ENCODE measurements at regions not wholly inside any gene's neighbourhood (a gene's known extent, or its start where the extent isn't known, plus 50 kb on each side); places are given as distances from the start of the nearest gene placed in this dataset.

GRCh38 chr2:71783815-71784214 is 330.5 kb downstream of the DYSF start:
- H3K4me3 ChIP-seq (ENCODE audit: low read length) = no peak overlapping the region
- TF ChIP-seq, protein P1, sequence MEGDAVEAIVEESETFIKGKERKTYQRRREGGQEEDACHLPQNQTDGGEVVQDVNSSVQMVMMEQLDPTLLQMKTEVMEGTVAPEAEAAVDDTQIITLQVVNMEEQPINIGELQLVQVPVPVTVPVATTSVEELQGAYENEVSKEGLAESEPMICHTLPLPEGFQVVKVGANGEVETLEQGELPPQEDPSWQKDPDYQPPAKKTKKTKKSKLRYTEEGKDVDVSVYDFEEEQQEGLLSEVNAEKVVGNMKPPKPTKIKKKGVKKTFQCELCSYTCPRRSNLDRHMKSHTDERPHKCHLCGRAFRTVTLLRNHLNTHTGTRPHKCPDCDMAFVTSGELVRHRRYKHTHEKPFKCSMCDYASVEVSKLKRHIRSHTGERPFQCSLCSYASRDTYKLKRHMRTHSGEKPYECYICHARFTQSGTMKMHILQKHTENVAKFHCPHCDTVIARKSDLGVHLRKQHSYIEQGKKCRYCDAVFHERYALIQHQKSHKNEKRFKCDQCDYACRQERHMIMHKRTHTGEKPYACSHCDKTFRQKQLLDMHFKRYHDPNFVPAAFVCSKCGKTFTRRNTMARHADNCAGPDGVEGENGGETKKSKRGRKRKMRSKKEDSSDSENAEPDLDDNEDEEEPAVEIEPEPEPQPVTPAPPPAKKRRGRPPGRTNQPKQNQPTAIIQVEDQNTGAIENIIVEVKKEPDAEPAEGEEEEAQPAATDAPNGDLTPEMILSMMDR (conservative IDR thresholded peaks at IDR 0.05; ENCODE audit: low read depth, low read length) = no peak
- DNase-seq (ENCODE audit: low read depth) = no peak

- no peak for DNase-seq (ENCODE audit: low read depth)
- no peak overlapping the region for H3K4me3 ChIP-seq (ENCODE audit: low read length)
- TF ChIP-seq, protein P1 (conservative IDR thresholded peaks at IDR 0.05; ENCODE audit: low read depth, low read length) = no peak
Measured at GRCh38 chr2:71783215-71783614, 329.9 kb downstream of the DYSF start.

GRCh38 chr2:71782323-71782722 is 329.0 kb downstream of the DYSF start:
- TF ChIP-seq, protein P1 (conservative IDR thresholded peaks at IDR 0.05; ENCODE audit: low read depth, low read length) = no peak
- no peak overlapping the region for H3K4me3 ChIP-seq (ENCODE audit: low read length)
- DNase-seq (ENCODE audit: low read depth) = no peak

DNA sequence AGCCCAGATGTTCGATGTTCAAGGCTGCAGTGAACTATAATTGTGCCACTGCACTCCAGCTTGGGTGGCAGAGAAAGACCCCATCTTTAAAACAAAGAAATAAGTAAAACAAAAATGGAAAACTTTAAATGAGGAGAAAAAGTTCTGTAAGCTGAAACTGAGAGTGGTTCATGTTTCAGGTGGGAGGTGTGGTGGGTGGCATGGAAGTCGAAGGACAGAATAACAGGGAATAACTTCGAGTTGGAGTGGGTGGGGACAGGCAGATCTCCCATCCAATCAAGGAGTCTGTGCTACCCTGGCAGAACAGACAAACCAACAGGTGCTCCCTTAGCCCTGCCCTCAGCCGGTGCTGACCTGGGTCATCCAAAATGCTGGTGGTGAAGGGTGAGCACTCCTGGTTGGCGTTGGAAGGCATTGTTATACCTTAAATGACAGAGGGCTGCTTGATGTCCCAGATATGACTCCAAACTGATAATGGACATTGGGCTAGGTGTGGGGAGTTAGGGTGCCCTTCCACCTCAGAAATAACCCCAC is 328.4 kb downstream of the DYSF start:
- TF ChIP-seq, protein P1 (conservative IDR thresholded peaks at IDR 0.05; ENCODE audit: low read depth, low read length) = no peak
- DNase-seq (ENCODE audit: low read depth) = no peak
- H3K4me3 ChIP-seq (ENCODE audit: low read length) = no peak overlapping the region

GRCh38 chr2:71780162-71780561 is 326.8 kb downstream of the DYSF start:
- H3K4me3 ChIP-seq (ENCODE audit: low read length) = no peak overlapping the region
- no peak for DNase-seq (ENCODE audit: low read depth)
- TF ChIP-seq, protein P1 (conservative IDR thresholded peaks at IDR 0.05; ENCODE audit: low read depth, low read length) = no peak

DNA sequence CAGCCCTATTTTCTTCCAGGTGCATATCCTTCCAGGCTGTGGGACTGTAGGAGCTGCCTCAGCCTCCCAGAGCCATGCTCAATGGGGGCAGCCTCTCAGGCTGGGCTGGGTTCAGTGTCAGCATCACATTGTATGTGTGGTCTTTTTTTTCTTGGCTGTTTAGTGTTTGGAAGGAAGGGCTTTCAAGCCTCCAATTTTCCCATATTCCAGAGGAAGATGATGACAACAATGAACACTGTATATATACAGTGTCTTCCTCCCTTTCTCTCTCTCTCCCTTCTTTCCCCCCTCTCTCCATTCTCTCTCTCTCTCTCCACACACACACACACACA is 326.4 kb downstream of the DYSF start:
- no peak for DNase-seq (ENCODE audit: low read depth)
- TF ChIP-seq, protein P1 (conservative IDR thresholded peaks at IDR 0.05; ENCODE audit: low read depth, low read length) = no peak
- no peak overlapping the region for H3K4me3 ChIP-seq (ENCODE audit: low read length)

DNA sequence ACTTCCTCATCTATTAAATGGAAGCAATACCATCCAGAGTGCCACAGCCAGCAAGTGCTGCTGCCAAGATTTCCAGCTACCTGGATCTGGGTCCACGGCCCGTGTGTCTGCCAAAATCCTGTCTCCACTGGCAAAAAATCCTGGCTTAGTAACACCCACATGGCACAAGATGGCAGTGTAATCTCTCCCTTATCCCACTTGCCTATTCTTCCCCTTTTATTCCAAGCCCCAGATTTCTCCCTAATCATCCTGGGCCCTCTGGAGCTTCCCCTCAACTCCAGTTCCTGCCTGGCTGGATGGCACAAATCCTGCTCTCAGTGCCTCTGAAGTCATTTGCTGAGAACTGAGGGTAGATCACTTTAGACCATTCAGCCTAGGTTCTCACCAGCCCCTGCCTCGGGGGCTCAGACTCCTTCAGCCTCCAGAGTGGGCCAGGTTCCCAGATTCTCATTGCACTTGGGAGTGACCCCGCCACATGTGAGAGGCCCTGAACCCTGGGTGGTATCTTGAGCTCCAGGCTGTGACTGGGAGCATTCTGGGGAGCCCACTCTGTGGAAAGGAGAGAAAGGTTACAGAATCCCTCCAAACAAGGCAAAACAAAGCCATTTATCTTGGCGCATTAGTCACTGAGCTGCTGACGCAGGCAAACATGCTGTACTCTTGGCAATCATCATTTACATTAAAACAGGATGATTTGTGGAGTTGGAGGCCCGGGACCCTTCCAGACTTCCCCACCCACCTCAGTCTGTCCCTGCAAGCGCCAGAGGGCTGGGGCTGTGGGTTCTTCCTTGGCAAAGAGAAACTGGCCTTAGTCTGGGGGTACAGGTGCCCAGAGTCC is 325.8 kb downstream of the DYSF start:
- TF ChIP-seq, protein P1 (conservative IDR thresholded peaks at IDR 0.05; ENCODE audit: low read depth, low read length) = no peak
- no peak for DNase-seq (ENCODE audit: low read depth)

More for the DNA sequence above, 325.8 kb downstream of the DYSF start:
- H3K4me3 ChIP-seq (ENCODE audit: low read length) = no peak overlapping the region

All from retinal pigment epithelial cell (primary cell).